ENCODE measurements at regions not wholly inside any gene's neighbourhood (a gene's known extent, or its start where the extent isn't known, plus 50 kb on each side); places are given as distances from the start of the nearest gene placed in this dataset.
"Not testable (repeated sequence)": the region's sequence is repeated elsewhere in the genome, so short reads cannot be mapped to it uniquely, and the experiment has no call there.

- DNase-seq: not testable (repeated sequence)
These were observed 345.5 kb downstream of the GPD2 start for GRCh38 chr2:156781677-156782076.

- no peak for DNase-seq
These were observed 348.0 kb downstream of the GPD2 start for GRCh38 chr2:156784020-156784701.

- no peak for DNase-seq
These were observed 351.3 kb downstream of the GPD2 start for GRCh38 chr2:156787517-156787916.

- DNase-seq: no peak
These were observed 354.3 kb downstream of the GPD2 start for GRCh38 chr2:156790343-156791037.

- DNase-seq: no peak
These were observed 356.2 kb downstream of the GPD2 start for GRCh38 chr2:156792242-156792840.

GRCh38 chr2:156797832-156798231 is 361.7 kb downstream of the GPD2 start:
- DNase-seq: no peak

- DNase-seq: no peak
These were observed 364.0 kb downstream of the GPD2 start for GRCh38 chr2:156800065-156800653.

GRCh38 chr2:156800781-156801361 is 364.7 kb downstream of the GPD2 start:
- DNase-seq: no peak

- DNase-seq: no peak
These were observed 367.1 kb downstream of the GPD2 start for GRCh38 chr2:156803243-156803642.

- DNase-seq: no peak
These were observed 367.8 kb downstream of the GPD2 start for GRCh38 chr2:156803967-156804366.

- DNase-seq: no peak
These were observed 373.9 kb downstream of the GPD2 start for GRCh38 chr2:156810094-156810493.

- DNase-seq: no peak
These were observed 376.3 kb downstream of the GPD2 start for GRCh38 chr2:156812496-156812895.

GRCh38 chr2:156817430-156817829 is 381.3 kb downstream of the GPD2 start:
- DNase-seq: no peak

GRCh38 chr2:156818221-156818620 is 382.0 kb downstream of the GPD2 start:
- no peak for DNase-seq

GRCh38 chr2:156818944-156819343 is 382.8 kb downstream of the GPD2 start:
- DNase-seq: no peak

GRCh38 chr2:156826341-156826933 is 390.3 kb downstream of the GPD2 start:
- no peak for DNase-seq

GRCh38 chr2:156834431-156834830 is 398.3 kb downstream of the GPD2 start:
- no peak for DNase-seq

GRCh38 chr2:156837635-156838370 is 401.6 kb downstream of the GPD2 start:
- DNase-seq: no peak

- no peak for DNase-seq
These were observed 405.1 kb downstream of the GPD2 start for GRCh38 chr2:156841321-156841720.

GRCh38 chr2:156845806-156846558 is 409.8 kb downstream of the GPD2 start:
- no peak for DNase-seq

GRCh38 chr2:156852210-156852609 is 405.3 kb upstream of the GALNT5 start:
- no peak for DNase-seq

GRCh38 chr2:156852681-156853080 is 404.8 kb upstream of the GALNT5 start:
- no peak for DNase-seq
